Neural crest cell (in vitro differentiated cells): ENCODE measurements at regions not wholly inside any gene's neighbourhood (a gene's known extent, or its start where the extent isn't known, plus 50 kb on each side); places are given as distances from the start of the nearest gene placed in this dataset.

ENCODE experiments used
- DNase-seq: peaks from one replicate; pipeline ENCODE4 v3.0.0; 2021; ENCODE audit warnings: low read depth, mixed read lengths, low spot score
- H3K27ac Mint-ChIP-seq: one replicate; pipeline ENCODE4 v1.8.0; 2021; ENCODE audit warnings: mild to moderate bottlenecking, mixed read lengths; ENCODE audit not compliant: unreplicated experiment
- H3K27me3 Mint-ChIP-seq: 2 replicates; pipeline ENCODE4 v1.8.0; 2021; ENCODE audit warnings: low read depth, mild to moderate bottlenecking, mixed read lengths
- H3K36me3 Mint-ChIP-seq: 2 replicates; pipeline ENCODE4 v1.8.0; 2021; ENCODE audit warnings: low read depth, mild to moderate bottlenecking, mixed read lengths
- H3K4me1 Mint-ChIP-seq: 2 replicates; pipeline ENCODE4 v1.8.0; 2021; ENCODE audit warnings: mixed read lengths
- H3K4me3 Mint-ChIP-seq: one replicate; pipeline ENCODE4 v1.8.0; 2021; ENCODE audit warnings: mild to moderate bottlenecking, mixed read lengths
- H3K9me3 Mint-ChIP-seq: 2 replicates; pipeline ENCODE4 v1.8.0; 2021; ENCODE audit warnings: mixed read lengths
- TF ChIP-seq, protein P1 (sequence below): fragments of 200-600 bp; sonication (generic); conservative IDR thresholded peaks from 2 replicates; pipeline ENCODE4 v1.5.0; 2021; ENCODE audit warnings: antibody characterized with exemption, mild to moderate bottlenecking

- DNase-seq = no peak
- no peaks in the 10 kb centered on the region for H3K4me1 Mint-ChIP-seq
- no peak overlapping the region for H3K27ac Mint-ChIP-seq
- H3K4me3 Mint-ChIP-seq = no peak overlapping the region
- H3K9me3 Mint-ChIP-seq = no peaks in the 10 kb centered on the region
- H3K27me3 Mint-ChIP-seq = no peaks in the 10 kb centered on the region
- TF ChIP-seq, protein P1, sequence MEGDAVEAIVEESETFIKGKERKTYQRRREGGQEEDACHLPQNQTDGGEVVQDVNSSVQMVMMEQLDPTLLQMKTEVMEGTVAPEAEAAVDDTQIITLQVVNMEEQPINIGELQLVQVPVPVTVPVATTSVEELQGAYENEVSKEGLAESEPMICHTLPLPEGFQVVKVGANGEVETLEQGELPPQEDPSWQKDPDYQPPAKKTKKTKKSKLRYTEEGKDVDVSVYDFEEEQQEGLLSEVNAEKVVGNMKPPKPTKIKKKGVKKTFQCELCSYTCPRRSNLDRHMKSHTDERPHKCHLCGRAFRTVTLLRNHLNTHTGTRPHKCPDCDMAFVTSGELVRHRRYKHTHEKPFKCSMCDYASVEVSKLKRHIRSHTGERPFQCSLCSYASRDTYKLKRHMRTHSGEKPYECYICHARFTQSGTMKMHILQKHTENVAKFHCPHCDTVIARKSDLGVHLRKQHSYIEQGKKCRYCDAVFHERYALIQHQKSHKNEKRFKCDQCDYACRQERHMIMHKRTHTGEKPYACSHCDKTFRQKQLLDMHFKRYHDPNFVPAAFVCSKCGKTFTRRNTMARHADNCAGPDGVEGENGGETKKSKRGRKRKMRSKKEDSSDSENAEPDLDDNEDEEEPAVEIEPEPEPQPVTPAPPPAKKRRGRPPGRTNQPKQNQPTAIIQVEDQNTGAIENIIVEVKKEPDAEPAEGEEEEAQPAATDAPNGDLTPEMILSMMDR = no peak
- H3K36me3 Mint-ChIP-seq = no peaks in the 10 kb centered on the region
These were observed 85.7 kb upstream of the ITM2A start for GRCh38 chrX:79452881-79453280.

- Mint-ChIP-seq H3K36me3 (no peaks in the 10 kb centered on the region), H3K9me3 (peaks cover 10% of the 10 kb centered on the region), H3K27me3 (no peaks in the 10 kb centered on the region), H3K4me1 (no peaks in the 10 kb centered on the region), H3K27ac (no peak overlapping the region), H3K4me3 (no peak overlapping the region)
- TF ChIP-seq, protein P1 = no peak
- DNase-seq = no peak
These were observed 77.6 kb upstream of the ITM2A start for GRCh38 chrX:79444694-79445210.

DNA sequence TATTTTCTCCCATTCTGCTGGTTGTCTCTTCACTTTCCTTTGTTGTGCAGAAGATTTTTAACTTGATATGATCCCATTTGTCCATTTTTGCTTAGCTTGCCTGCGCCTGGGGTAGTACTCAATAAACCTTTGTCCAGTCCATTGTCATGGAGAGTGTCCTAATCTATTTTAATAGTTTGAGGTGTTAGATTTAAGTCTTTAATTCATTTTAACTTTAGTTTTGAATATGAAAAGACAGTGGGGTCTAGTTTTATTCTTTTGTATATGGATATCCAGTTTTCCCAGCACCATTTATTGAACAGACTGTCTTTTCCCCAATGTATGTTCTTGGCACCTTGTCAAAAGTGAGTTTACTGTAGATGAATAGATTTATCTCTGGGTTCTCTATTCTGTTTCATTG is 76.0 kb upstream of the ITM2A start:
- TF ChIP-seq, protein P1 = no peak
- Mint-ChIP-seq H3K27me3 (no peaks in the 10 kb centered on the region), H3K4me1 (no peaks in the 10 kb centered on the region), H3K36me3 (no peaks in the 10 kb centered on the region), H3K9me3 (peaks cover 10% of the 10 kb centered on the region), H3K27ac (no peak overlapping the region), H3K4me3 (no peak overlapping the region)
- DNase-seq = no peak

DNA sequence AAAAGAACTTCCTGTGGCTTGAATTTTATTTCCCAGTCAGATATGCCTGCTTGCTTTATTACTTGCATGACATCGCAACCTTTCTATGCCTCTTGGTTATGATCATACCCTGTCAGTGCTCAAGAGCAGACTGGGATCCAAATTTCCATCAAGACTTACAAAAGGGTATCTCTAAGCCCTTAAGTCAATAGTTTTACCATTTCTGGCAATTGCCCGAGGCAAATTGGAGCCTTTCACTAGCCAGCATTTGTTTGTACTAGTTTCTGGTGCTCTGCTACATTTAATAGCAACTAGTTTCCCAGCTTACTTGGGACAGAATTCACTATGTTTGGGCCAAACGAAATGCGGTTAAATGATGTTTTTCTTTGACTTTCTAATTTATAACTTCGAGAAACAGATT is 73.2 kb upstream of the ITM2A start:
- H3K4me1 Mint-ChIP-seq = no peaks in the 10 kb centered on the region
- no peaks in the 10 kb centered on the region for H3K27me3 Mint-ChIP-seq
- TF ChIP-seq, protein P1 = no peak
- DNase-seq = no peak
- peaks cover 14% of the 10 kb centered on the region for H3K9me3 Mint-ChIP-seq
- H3K27ac Mint-ChIP-seq = no peak overlapping the region
- H3K36me3 Mint-ChIP-seq = no peaks in the 10 kb centered on the region
- no peak overlapping the region for H3K4me3 Mint-ChIP-seq
